Panc1 (cell line): ENCODE measurements at regions not wholly inside any gene's neighbourhood (a gene's known extent, or its start where the extent isn't known, plus 50 kb on each side); places are given as distances from the start of the nearest gene placed in this dataset.

Experiments used
- CTCF ChIP-seq: fragments of 450-650 bp; IDR thresholded peaks from 2 replicates; pipeline ENCODE4 v1.5.1; 2017; ENCODE audit warnings: mild to moderate bottlenecking
- POLR2AphosphoS5 ChIP-seq: IDR thresholded peaks from 2 replicates; pipeline ENCODE4 v1.6.1; 2012; ENCODE audit warnings: mild to moderate bottlenecking, low read depth, low read length, moderate library complexity
- REST ChIP-seq, 2 experiments: IDR thresholded peaks; 2 replicates each; pipeline ENCODE4 v1.6.1; 2011 to 2012; ENCODE audit warnings: low read depth in 2 of 2, control low read depth in 1 of 2, low read length in 1 of 2, mild to moderate bottlenecking in 1 of 2, moderate library complexity in 1 of 2; ENCODE audit not compliant: insufficient read depth in 1 of 2

- TF ChIP-seq CTCF = no peak
- no peak for TF ChIP-seq POLR2AphosphoS5
- TF ChIP-seq REST (IDR thresholded peaks at IDR 0.05; ENCODE audit: insufficient read depth in 1 of 2, low read depth in 2 of 2, low read length in 1 of 2) = no peak
These were observed 64.0 kb downstream of the MRM1 start for GRCh38 chr17:36665417-36665816.
